GM12878 (cell line): ENCODE measurements at regions not wholly inside any gene's neighbourhood (a gene's known extent, or its start where the extent isn't known, plus 50 kb on each side); places are given as distances from the start of the nearest gene placed in this dataset.

Experiments used
- ATAC-seq: fragments of 200-7000 bp; cut with Tn5 transposase; 3 replicates; pipeline ENCODE4 v1.9.1; 2020; ENCODE audit warnings: mild to moderate bottlenecking, moderate library complexity
- BruUV-seq: library from RNA; stranded (reverse); fragments of 400-500 nt; replicated peaks from 2 replicates; lab custom pipeline; 2021; lab: Mats Ljungman, UMichigan
- CTCF ChIA-PET: fragments of 300-600 bp; sonication (Branson Sonifier 250); formaldehyde crosslinking; extraction: SDS; loops from one replicate; lab custom pipeline; 2021; ENCODE audit warnings: inconsistent platforms; lab: Yijun Ruan, JAX
- POLR2A ChIA-PET: fragments of 350-600 bp; formaldehyde crosslinking; extraction: SDS; loops from one replicate; lab custom pipeline; 2021; ENCODE audit warnings: inconsistent platforms; lab: Charles Lee
- RAD21 ChIA-PET: fragments of 300-600 bp; sonication (Branson Sonifier 250); formaldehyde crosslinking; loops from one replicate; lab custom pipeline; 2023; ENCODE audit warnings: antibody characterized with exemption; ENCODE audit not compliant: unreplicated experiment; lab: Charles Lee
- SMC1A ChIA-PET: fragments of 300-600 bp; sonication (Branson Sonifier 250); formaldehyde crosslinking; loops from one replicate; lab custom pipeline; 2023; ENCODE audit not compliant: unreplicated experiment, uncharacterized antibody; lab: Charles Lee
- DNase-seq: peaks from one replicate; pipeline ENCODE4 v3.0.0-alpha.2; 2011; ENCODE audit warnings: low read depth, low spot score
- FAIRE-seq: peaks from 3 replicates; lab custom pipeline; 2011; peaks lifted over from hg19 to GRCh38; lab: Jason Lieb, UNC
- H2AFZ ChIP-seq: 2 replicates; pipeline ENCODE4 v1.6.0; 2011; ENCODE audit warnings: low read depth, low read length, control low read depth; ENCODE audit not compliant: control insufficient read depth
- H3K27ac ChIP-seq: 2 replicates; pipeline ENCODE4 v1.5.1; 2011; ENCODE audit warnings: control low read depth; ENCODE audit not compliant: control insufficient read depth, insufficient read depth
- H3K27me3 ChIP-seq, 2 experiments: replicated peaks in 1 of 2; 2 replicates each; pipeline versions ENCODE4 v1.6.0 to v1.6.1; 2011; ENCODE audit warnings: low read length in 1 of 2; ENCODE audit not compliant: control insufficient read depth in 2 of 2, insufficient read depth in 2 of 2
- H3K36me3 ChIP-seq, 2 experiments: 2 replicates each; pipeline ENCODE4 v1.5.1; 2011; ENCODE audit warnings: low read length in 1 of 2; ENCODE audit not compliant: control insufficient read depth in 2 of 2, insufficient read depth in 2 of 2
- H3K4me1 ChIP-seq: 2 replicates; pipeline ENCODE4 v1.6.1; 2011; ENCODE audit warnings: mild to moderate bottlenecking, low read length, moderate library complexity, mixed read lengths; ENCODE audit not compliant: control insufficient read depth, insufficient read depth
- H3K4me2 ChIP-seq: 2 replicates; pipeline ENCODE4 v1.6.0; 2011; ENCODE audit warnings: control low read depth; ENCODE audit not compliant: control insufficient read depth, insufficient read depth
- H3K4me3 ChIP-seq: fragments of 200-600 bp; sonication (generic); 2 replicates; pipeline ENCODE4 v1.5.1; 2016
- H3K79me2 ChIP-seq: 2 replicates; pipeline ENCODE4 v1.6.0; 2011; ENCODE audit warnings: low read length; ENCODE audit not compliant: control insufficient read depth, insufficient read depth
- H3K9ac ChIP-seq: 2 replicates; pipeline ENCODE4 v1.8.0; 2011; ENCODE audit warnings: low read length, control low read depth, mixed read lengths; ENCODE audit not compliant: control insufficient read depth, insufficient read depth
- H3K9me3 ChIP-seq: replicated peaks from 3 replicates; pipeline ENCODE4 v1.5.1; 2011; ENCODE audit warnings: mild to moderate bottlenecking, low read length; ENCODE audit not compliant: control insufficient read depth, insufficient read depth
- H4K20me1 ChIP-seq: 2 replicates; pipeline ENCODE4 v1.6.0; 2011; ENCODE audit not compliant: control insufficient read depth, insufficient read depth
- ATF3 ChIP-seq: IDR thresholded peaks from 2 replicates; pipeline ENCODE4 v1.6.1; 2011; ENCODE audit warnings: low read depth, mild to moderate bottlenecking, low read length, moderate library complexity, borderline replicate concordance; ENCODE audit errors: extremely low read depth
- CBX3 ChIP-seq: fragments of 200-600 bp; sonication (generic); IDR thresholded peaks from 2 replicates; pipeline ENCODE4 v1.6.1; 2016; ENCODE audit warnings: low read depth, borderline replicate concordance
- E4F1 ChIP-seq: fragments of 450-650 bp; IDR thresholded peaks from 2 replicates; pipeline ENCODE4 v1.6.1; 2018; ENCODE audit warnings: borderline replicate concordance, mild to moderate bottlenecking; ENCODE audit not compliant: partially characterized antibody
- HDGF ChIP-seq: fragments of 450-650 bp; IDR thresholded peaks from 2 replicates; pipeline ENCODE4 v1.6.1; 2016; ENCODE audit warnings: antibody characterized with exemption
- IRF5 ChIP-seq: fragments of 450-650 bp; IDR thresholded peaks from 2 replicates; pipeline ENCODE4 v1.6.1; 2017; ENCODE audit warnings: borderline replicate concordance
- KAT2A ChIP-seq: conservative IDR thresholded peaks from 2 replicates; pipeline ENCODE4 v1.6.1; 2011; ENCODE audit warnings: low read depth, low read length; ENCODE audit not compliant: control insufficient read depth
- MXI1 ChIP-seq: fragments of 150-350 bp; IDR thresholded peaks from 2 replicates; pipeline ENCODE4 v1.6.1; 2011; ENCODE audit warnings: low read depth, mild to moderate bottlenecking, inconsistent platforms, low read length, improper control_type of control experiment
- NKRF ChIP-seq: fragments of 450-650 bp; conservative IDR thresholded peaks from 2 replicates; pipeline ENCODE4 v1.6.1; 2017; ENCODE audit warnings: mild to moderate bottlenecking, moderate library complexity
- NRF1 ChIP-seq: conservative IDR thresholded peaks from 2 replicates; pipeline ENCODE4 v1.6.1; 2011; ENCODE audit warnings: mild to moderate bottlenecking, low read depth, low read length, improper control_type of control experiment
- PAX5 ChIP-seq: IDR thresholded peaks from 2 replicates; pipeline ENCODE4 v1.6.1; 2011; ENCODE audit warnings: low read depth, low read length, borderline replicate concordance
- PKNOX1 ChIP-seq: fragments of 450-650 bp; IDR thresholded peaks from 2 replicates; pipeline ENCODE4 v1.6.1; 2016; ENCODE audit warnings: mild to moderate bottlenecking
- RAD51 ChIP-seq: fragments of 450-650 bp; IDR thresholded peaks from 2 replicates; pipeline ENCODE4 v1.6.1; 2016; ENCODE audit warnings: moderate library complexity, mild to moderate bottlenecking, inconsistent platforms
- RCOR1 ChIP-seq: conservative IDR thresholded peaks from 2 replicates; pipeline ENCODE4 v1.6.1; 2012; ENCODE audit warnings: low read depth, low read length, improper control_type of control experiment
- RELA ChIP-seq: fragments of 450-650 bp; IDR thresholded peaks from 2 replicates; pipeline ENCODE4 v1.8.0; 2014; ENCODE audit warnings: borderline replicate concordance; ENCODE audit not compliant: partially characterized antibody
- SMAD5 ChIP-seq: IDR thresholded peaks from 2 replicates; pipeline ENCODE4 v1.6.1; 2016; ENCODE audit warnings: antibody characterized with exemption, low read depth
- TBL1XR1 ChIP-seq: IDR thresholded peaks from 2 replicates; pipeline ENCODE4 v1.6.1; 2012; ENCODE audit warnings: low read depth, low read length, improper control_type of control experiment
- ZNF207 ChIP-seq: fragments of 450-650 bp; IDR thresholded peaks from 2 replicates; pipeline ENCODE4 v1.6.1; 2014; ENCODE audit warnings: antibody characterized with exemption, mild to moderate bottlenecking, borderline replicate concordance
- WGBS: methylation state at CpG from one replicate; pipeline ENCODE4 v1.1.6; 2016; ENCODE audit warnings: low lambda C conversion rate; ENCODE audit not compliant: insufficient replicate concordance, insufficient coverage; ENCODE audit errors: missing lambda C conversion rate; 5-methylcytosine and 5-hydroxymethylcytosine counted together
- in situ Hi-C: fragments of 300-500 bp; cut with MboI; formaldehyde crosslinking; loops from 9 replicates; pipeline ENCODE4 v1.14.3; 2018; ENCODE audit warnings: mixed read lengths
- intact Hi-C: fragments of 100-400 bp; cut with micrococcal nuclease; formaldehyde crosslinking; loops from one replicate; pipeline ENCODE4 v1.14.2; 2022; ENCODE audit not compliant: unreplicated experiment

- TF ChIP-seq IRF5 (no peak), NKRF (no peak), PAX5 (no peak), RELA (no peak), ZNF207 (no peak)
These were observed 139.5 kb downstream of the SLIT2 start (continued) for GRCh38 chr4:20391198-20391597.

- no peaks in the 10 kb centered on the region for H3K79me2 ChIP-seq
- POLR2A ChIA-PET = no interaction called here
- H3K36me3 ChIP-seq = no peaks in the 10 kb centered on the region
- no peak overlapping the region for H3K4me2 ChIP-seq
- no peaks in the 10 kb centered on the region for H3K27me3 ChIP-seq
- H3K4me1 ChIP-seq = no peaks in the 10 kb centered on the region
- no peak overlapping the region for H3K4me3 ChIP-seq
- no peak for ATAC-seq
- no TSS peak for BruUV-seq
- DNase-seq = no peak
- intact Hi-C loops (loop anchor here (10.0 kb wide), 1 partner anchor 1193 kb away; no protein-coding TSS in a partner anchor), in situ Hi-C loops (no loop called here)
- no peak overlapping the region for H2AFZ ChIP-seq
- RAD21 ChIA-PET = no interaction called here
- H3K9me3 ChIP-seq = no peaks in the 10 kb centered on the region
- SMC1A ChIA-PET = interaction anchor here (0.6 kb wide), 1 partner anchor 25 kb away, joined by 4 read pairs; no protein-coding TSS in a partner anchor
- H3K9ac ChIP-seq = no peak overlapping the region
- H4K20me1 ChIP-seq = no peaks in the 10 kb centered on the region
- FAIRE-seq = no peak
- CTCF ChIA-PET = no interaction called here
- whole genome bisulfite sequencing = 30% methylated on average over 5 of the region's 5 CpGs
- TF ChIP-seq MXI1 (no peak), RCOR1 (no peak), CBX3 (no peak), KAT2A (no peak), E4F1 (no peak), RAD51 (no peak), ATF3 (no peak), PKNOX1 (no peak), HDGF (no peak), SMAD5 (no peak), NRF1 (no peak), TBL1XR1 (no peak)
- H3K27ac ChIP-seq = no peak overlapping the region
These were observed 140.2 kb downstream of the SLIT2 start for GRCh38 chr4:20391912-20392311.
